ENCODE measurements at regions not wholly inside any gene's neighbourhood (a gene's known extent, or its start where the extent isn't known, plus 50 kb on each side); places are given as distances from the start of the nearest gene placed in this dataset.
"Not testable (repeated sequence)": the region's sequence is repeated elsewhere in the genome, so short reads cannot be mapped to it uniquely, and the experiment has no call there.

DNA sequence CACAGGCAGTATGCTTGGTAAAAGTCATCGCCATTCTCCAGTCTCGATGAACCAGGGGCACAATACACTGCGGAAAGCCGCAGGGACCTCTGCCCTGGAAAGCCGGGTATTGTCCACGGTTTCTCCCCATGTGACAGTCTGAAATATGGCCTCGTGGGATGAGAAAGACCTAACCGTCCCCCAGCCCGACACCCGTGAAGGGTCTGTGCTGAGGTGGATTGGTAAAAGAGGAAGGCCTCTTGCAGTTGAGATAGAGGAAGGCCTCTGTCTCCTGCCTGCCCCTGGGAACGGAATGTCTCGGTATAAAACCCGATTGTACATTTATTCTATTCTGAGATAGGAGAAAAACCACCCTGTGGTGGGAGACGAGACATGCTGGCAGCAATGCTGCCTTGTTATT, 149.1 kb downstream of the TMEM121 start:
- not testable (repeated sequence) for H3K9ac ChIP-seq (ENCODE audit: insufficient read length, low read depth); H3K27me3 ChIP-seq (ENCODE audit: insufficient read depth, insufficient read length); H3K4me3 ChIP-seq (ENCODE audit: insufficient read length, low read depth); H3K9me3 ChIP-seq (ENCODE audit: insufficient read depth, low read length); H3K36me3 ChIP-seq (ENCODE audit: insufficient read depth, insufficient read length, low read length); DNase-seq (ENCODE audit: low read depth, low spot score); H3K4me1 ChIP-seq (ENCODE audit: insufficient read depth, insufficient read length)

DNA sequence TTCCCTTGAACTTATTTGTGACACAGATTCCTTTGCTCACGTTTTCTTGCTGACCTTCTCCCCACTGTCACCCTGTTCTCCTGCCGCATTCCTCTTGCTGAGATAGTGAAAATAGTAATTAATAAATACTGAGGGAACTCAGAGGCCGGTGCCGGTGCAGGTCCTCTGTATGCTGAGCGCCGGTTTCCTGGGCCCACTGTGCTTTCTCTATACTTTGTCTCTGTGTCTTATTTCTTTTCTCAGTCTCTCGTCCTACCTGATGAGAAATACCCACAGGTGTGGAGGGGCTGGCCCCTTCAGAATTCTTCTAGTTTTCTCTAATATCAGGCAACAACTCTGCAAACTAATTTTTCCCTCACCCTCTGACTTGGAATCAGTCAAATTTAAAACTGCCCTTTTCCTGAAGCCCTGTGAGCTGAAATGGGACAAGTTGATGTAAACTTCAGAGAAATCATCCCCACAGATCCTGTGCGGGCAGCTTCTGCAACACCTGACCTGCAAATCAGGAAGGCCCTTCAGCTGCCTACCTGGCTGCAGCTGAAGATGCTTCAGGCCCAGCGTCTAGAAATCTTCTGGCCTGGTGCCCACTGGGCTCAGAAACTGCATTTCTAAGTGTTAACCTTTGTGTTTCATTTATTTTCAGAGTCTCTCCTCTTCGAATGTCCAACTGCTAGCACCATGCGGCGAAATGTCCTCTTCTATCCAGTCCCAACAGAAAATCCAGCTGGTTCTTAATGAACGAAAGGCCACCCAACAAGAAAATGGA, 149.7 kb downstream of the TMEM121 start:
- H3K4me3 ChIP-seq (ENCODE audit: insufficient read length, low read depth); H3K4me1 ChIP-seq (ENCODE audit: insufficient read depth, insufficient read length); H3K9ac ChIP-seq (ENCODE audit: insufficient read length, low read depth); H3K27me3 ChIP-seq (ENCODE audit: insufficient read depth, insufficient read length); DNase-seq (ENCODE audit: low read depth, low spot score); H3K36me3 ChIP-seq (ENCODE audit: insufficient read depth, insufficient read length, low read length); H3K9me3 ChIP-seq (ENCODE audit: insufficient read depth, low read length): not testable (repeated sequence)

DNA sequence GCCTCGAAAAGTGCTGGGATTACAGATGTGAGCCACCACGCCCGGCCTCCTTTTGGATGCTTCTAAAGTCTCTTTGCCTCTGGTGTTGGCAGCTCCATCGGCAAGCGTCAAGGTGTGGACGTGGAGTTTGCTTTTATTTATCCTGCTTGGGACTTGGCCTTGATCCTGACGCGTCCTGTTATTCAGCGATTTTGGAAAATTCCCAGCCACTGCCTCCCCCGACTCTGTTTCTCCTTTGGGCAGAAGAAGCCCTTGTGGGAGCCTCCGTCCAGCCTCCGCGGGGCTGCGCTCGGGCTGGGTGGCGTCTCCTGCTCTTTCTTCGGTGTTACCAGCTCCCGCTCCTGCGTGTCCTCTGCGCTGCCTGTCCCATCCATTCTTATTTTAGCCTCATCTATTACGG, 151.7 kb downstream of the TMEM121 start:
- not testable (repeated sequence) for DNase-seq (ENCODE audit: low read depth, low spot score); H3K4me3 ChIP-seq (ENCODE audit: insufficient read length, low read depth); H3K9me3 ChIP-seq (ENCODE audit: insufficient read depth, low read length); H3K27me3 ChIP-seq (ENCODE audit: insufficient read depth, insufficient read length); H3K4me1 ChIP-seq (ENCODE audit: insufficient read depth, insufficient read length); H3K9ac ChIP-seq (ENCODE audit: insufficient read length, low read depth); H3K36me3 ChIP-seq (ENCODE audit: insufficient read depth, insufficient read length, low read length)

DNA sequence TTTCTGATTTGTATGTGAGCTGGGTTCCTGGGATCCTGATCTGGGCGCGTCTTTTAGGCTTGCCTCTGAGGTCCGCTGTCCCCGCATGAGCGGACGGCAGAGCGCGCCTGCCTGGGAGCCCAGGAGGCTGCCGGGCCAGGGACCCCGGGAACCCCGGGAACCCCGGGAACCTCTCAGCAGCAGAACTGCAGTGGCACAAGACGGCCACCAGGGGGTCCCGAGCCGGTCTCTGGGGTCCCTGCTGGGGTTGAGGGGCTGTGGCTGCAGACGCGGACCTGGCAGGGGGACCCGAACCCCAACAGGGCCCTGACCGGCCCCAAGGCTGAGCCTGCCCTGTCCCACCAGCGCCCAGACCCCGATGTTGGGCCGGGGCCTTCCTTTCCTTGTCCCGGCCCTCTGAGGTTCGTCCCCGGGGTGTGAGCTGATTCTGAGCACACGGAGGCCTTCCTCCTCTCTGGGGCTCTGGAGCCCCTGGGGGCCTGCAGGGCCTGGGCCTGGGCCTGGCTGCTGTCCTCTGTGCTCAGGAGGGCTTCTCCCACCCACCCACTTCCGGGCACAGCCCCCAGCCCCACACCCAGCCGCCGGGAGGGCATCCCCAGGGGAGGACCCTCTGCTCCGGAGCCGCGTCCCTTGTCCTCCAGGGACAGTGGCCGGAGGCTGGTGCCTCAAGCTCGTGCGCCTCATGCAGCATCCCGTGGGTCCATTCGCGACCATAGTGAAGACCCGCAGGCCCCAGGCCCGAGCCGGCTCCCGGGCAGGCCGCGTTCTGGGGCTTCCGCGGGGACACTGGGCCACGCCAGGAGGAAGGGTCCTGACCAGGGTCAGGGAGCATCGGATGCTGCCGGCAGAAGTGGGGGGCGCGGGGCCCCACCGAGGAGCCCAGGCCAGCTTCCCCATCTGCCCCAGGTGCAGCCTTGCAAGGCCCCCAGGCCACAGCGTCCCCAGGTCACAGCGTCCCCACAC, 152.9 kb downstream of the TMEM121 start:
- DNase-seq (ENCODE audit: low read depth, low spot score); H3K4me1 ChIP-seq (ENCODE audit: insufficient read depth, insufficient read length); H3K36me3 ChIP-seq (ENCODE audit: insufficient read depth, insufficient read length, low read length); H3K9ac ChIP-seq (ENCODE audit: insufficient read length, low read depth); H3K9me3 ChIP-seq (ENCODE audit: insufficient read depth, low read length); H3K27me3 ChIP-seq (ENCODE audit: insufficient read depth, insufficient read length); H3K4me3 ChIP-seq (ENCODE audit: insufficient read length, low read depth): not testable (repeated sequence)

DNA sequence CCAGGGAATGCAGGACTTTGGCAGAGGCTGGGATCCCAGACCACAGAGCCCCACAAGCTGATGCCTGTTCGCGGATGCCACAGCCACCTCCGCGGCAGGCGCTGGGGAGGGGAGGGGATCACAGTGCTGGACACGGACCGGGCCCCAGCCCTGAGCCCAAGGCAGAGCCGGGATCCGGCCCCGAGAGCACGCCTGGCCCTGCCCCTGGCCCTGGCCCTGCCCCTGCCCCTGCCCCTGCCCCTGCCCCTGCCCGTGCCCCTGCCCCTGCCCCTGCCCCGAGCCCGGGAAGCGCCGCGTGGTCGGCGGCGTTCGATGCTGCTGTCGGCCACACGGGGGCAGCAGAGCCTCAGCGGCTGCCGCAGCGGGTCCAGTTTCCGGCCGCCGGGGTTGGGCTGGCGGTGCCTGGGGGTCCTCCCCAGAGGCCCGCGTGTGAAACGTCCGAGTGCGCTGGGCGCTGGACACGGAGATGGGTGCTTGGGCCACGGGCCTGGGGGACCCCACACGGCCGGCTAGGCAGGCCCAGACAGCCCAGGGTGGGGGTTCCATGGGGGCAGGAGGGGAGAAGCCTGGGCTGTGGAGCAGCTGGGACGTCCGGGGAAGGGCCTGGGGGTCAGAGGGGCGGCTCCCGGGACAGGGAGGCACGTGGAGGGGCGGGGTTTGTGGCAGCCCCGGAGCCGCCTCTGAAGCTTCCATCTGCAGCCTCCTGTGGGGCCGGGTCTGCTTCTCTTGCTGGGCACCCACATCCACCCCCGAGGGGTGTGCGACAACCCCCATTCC, 153.8 kb downstream of the TMEM121 start:
- not testable (repeated sequence) for H3K9ac ChIP-seq (ENCODE audit: insufficient read length, low read depth); H3K4me3 ChIP-seq (ENCODE audit: insufficient read length, low read depth); H3K4me1 ChIP-seq (ENCODE audit: insufficient read depth, insufficient read length); H3K27me3 ChIP-seq (ENCODE audit: insufficient read depth, insufficient read length); H3K9me3 ChIP-seq (ENCODE audit: insufficient read depth, low read length); DNase-seq (ENCODE audit: low read depth, low spot score); H3K36me3 ChIP-seq (ENCODE audit: insufficient read depth, insufficient read length, low read length)

DNA sequence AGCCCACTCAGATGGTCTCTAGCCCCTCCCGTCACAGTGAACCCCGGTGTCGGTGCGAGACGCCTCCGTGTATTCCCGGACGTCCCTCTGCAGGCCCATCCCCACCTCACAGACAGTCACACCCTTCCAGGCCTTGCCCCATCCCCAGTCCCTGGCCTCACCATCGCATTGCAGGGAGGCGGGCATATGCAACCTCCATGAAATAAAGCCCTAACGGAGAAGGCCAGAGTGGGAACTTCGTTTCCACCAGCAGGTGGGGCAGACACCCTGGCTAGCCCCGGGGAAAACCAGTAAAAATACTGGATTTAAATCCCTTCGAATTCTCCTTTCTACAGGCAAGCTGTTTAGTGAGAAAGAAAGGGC, 154.3 kb downstream of the TMEM121 start:
- not testable (repeated sequence) for H3K4me1 ChIP-seq (ENCODE audit: insufficient read depth, insufficient read length); H3K36me3 ChIP-seq (ENCODE audit: insufficient read depth, insufficient read length, low read length); H3K9me3 ChIP-seq (ENCODE audit: insufficient read depth, low read length); H3K27me3 ChIP-seq (ENCODE audit: insufficient read depth, insufficient read length); H3K9ac ChIP-seq (ENCODE audit: insufficient read length, low read depth); DNase-seq (ENCODE audit: low read depth, low spot score); H3K4me3 ChIP-seq (ENCODE audit: insufficient read length, low read depth)

DNA sequence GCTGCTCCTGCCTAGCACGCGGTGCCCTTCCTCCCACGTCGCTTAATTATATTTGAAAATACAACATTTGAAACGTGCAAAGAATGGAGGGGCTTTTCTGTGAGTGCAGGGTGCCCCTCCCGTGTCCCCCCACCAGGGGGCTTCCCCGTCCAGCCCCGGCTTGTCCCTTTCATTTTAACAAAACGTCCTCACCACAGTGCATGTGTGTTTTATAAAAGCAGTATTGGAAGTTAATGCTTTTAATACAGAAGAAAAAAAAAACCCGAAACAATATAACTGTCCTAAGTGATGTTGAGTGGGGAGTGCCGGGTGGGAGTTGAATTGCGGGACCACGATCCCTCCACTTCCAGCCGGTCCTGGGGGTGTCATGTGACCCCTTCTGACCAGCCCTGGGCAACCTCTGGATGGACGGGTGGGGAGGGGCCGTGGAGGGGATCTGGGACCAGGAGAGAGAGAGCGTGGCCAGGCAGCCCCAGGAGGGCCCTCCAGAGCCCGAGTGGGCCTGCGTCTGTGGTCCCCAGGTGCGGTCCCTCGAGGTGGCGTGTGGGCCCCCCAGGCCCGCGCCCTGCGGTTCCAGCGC, 155.3 kb downstream of the TMEM121 start:
- H3K9me3 ChIP-seq (ENCODE audit: insufficient read depth, low read length); H3K4me3 ChIP-seq (ENCODE audit: insufficient read length, low read depth); H3K27me3 ChIP-seq (ENCODE audit: insufficient read depth, insufficient read length); H3K4me1 ChIP-seq (ENCODE audit: insufficient read depth, insufficient read length); DNase-seq (ENCODE audit: low read depth, low spot score); H3K9ac ChIP-seq (ENCODE audit: insufficient read length, low read depth); H3K36me3 ChIP-seq (ENCODE audit: insufficient read depth, insufficient read length, low read length): not testable (repeated sequence)

DNA sequence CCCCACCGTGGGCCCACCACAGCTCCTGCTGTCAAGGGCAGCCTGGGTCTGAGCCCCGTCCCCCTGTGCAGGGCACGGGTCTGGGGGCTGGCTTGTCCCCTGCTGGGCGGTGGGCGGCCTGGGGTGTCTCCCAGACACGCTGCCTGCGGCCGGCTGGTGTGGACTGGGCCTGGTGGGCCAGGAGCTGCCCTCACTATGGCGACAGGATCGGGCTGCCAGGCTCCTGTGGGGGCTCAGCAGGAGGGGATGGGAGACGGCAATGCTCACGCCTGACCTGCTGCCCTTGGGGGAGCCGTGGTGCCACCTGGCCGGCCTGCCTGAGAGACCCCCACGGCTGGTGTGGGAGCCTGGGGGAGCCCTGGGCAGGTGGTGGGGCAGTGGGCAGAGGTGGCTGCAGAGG, 156.1 kb downstream of the TMEM121 start:
- H3K9ac ChIP-seq (ENCODE audit: insufficient read length, low read depth); H3K4me3 ChIP-seq (ENCODE audit: insufficient read length, low read depth); H3K4me1 ChIP-seq (ENCODE audit: insufficient read depth, insufficient read length); DNase-seq (ENCODE audit: low read depth, low spot score); H3K36me3 ChIP-seq (ENCODE audit: insufficient read depth, insufficient read length, low read length); H3K27me3 ChIP-seq (ENCODE audit: insufficient read depth, insufficient read length); H3K9me3 ChIP-seq (ENCODE audit: insufficient read depth, low read length): not testable (repeated sequence)

All from NT2/D1 (cell line).